ENCODE measurements at regions not wholly inside any gene's neighbourhood (a gene's known extent, or its start where the extent isn't known, plus 50 kb on each side); places are given as distances from the start of the nearest gene placed in this dataset.

GRCh38 chr16:13767215-13767614 is 152.7 kb upstream of the ERCC4 start:
- Histone ChIP-seq H2AFZ (no peak overlapping the region), H3K4me3 (no peak overlapping the region), H3K9me2 (ENCODE audit: insufficient read depth) (0 out of 2 replicates have a peak, but pooled peaks cover 8% of the 10 kb centered on the region), H3K36me3 (ENCODE audit: insufficient read depth) (no peaks in the 10 kb centered on the region), H3K27ac (ENCODE audit: low read depth) (no peak overlapping the region), H3F3A (replicated peaks; ENCODE audit: low read depth) (no peaks in the 10 kb centered on the region), H4K20me1 (replicated peaks; ENCODE audit: insufficient read depth) (no peaks in the 10 kb centered on the region; the same call in 1 of the 2 replicates), H3K4me2 (no peak overlapping the region), H3K4me1 (ENCODE audit: insufficient read depth) (no peaks in the 10 kb centered on the region), H3K27me3 (ENCODE audit: insufficient read depth) (no peaks in the 10 kb centered on the region), H3K79me2 (replicated peaks; ENCODE audit: insufficient read depth) (no peaks in the 10 kb centered on the region)
- DNase-seq (ENCODE audit: low spot score) (peak; percentile 44), ATAC-seq (peak; percentile 67)
- H3K27ac Mint-ChIP-seq, result no peak overlapping the region
- TF ChIP-seq, protein P1, sequence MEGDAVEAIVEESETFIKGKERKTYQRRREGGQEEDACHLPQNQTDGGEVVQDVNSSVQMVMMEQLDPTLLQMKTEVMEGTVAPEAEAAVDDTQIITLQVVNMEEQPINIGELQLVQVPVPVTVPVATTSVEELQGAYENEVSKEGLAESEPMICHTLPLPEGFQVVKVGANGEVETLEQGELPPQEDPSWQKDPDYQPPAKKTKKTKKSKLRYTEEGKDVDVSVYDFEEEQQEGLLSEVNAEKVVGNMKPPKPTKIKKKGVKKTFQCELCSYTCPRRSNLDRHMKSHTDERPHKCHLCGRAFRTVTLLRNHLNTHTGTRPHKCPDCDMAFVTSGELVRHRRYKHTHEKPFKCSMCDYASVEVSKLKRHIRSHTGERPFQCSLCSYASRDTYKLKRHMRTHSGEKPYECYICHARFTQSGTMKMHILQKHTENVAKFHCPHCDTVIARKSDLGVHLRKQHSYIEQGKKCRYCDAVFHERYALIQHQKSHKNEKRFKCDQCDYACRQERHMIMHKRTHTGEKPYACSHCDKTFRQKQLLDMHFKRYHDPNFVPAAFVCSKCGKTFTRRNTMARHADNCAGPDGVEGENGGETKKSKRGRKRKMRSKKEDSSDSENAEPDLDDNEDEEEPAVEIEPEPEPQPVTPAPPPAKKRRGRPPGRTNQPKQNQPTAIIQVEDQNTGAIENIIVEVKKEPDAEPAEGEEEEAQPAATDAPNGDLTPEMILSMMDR (conservative IDR thresholded peaks at IDR 0.05; ENCODE audit: low read depth in 2 of 2), result peak; percentile 60 to 61
- TF ChIP-seq, protein P2, sequence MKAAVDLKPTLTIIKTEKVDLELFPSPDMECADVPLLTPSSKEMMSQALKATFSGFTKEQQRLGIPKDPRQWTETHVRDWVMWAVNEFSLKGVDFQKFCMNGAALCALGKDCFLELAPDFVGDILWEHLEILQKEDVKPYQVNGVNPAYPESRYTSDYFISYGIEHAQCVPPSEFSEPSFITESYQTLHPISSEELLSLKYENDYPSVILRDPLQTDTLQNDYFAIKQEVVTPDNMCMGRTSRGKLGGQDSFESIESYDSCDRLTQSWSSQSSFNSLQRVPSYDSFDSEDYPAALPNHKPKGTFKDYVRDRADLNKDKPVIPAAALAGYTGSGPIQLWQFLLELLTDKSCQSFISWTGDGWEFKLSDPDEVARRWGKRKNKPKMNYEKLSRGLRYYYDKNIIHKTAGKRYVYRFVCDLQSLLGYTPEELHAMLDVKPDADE (IDR thresholded peaks at IDR 0.05), result no peak
- TF ChIP-seq, protein P3, sequence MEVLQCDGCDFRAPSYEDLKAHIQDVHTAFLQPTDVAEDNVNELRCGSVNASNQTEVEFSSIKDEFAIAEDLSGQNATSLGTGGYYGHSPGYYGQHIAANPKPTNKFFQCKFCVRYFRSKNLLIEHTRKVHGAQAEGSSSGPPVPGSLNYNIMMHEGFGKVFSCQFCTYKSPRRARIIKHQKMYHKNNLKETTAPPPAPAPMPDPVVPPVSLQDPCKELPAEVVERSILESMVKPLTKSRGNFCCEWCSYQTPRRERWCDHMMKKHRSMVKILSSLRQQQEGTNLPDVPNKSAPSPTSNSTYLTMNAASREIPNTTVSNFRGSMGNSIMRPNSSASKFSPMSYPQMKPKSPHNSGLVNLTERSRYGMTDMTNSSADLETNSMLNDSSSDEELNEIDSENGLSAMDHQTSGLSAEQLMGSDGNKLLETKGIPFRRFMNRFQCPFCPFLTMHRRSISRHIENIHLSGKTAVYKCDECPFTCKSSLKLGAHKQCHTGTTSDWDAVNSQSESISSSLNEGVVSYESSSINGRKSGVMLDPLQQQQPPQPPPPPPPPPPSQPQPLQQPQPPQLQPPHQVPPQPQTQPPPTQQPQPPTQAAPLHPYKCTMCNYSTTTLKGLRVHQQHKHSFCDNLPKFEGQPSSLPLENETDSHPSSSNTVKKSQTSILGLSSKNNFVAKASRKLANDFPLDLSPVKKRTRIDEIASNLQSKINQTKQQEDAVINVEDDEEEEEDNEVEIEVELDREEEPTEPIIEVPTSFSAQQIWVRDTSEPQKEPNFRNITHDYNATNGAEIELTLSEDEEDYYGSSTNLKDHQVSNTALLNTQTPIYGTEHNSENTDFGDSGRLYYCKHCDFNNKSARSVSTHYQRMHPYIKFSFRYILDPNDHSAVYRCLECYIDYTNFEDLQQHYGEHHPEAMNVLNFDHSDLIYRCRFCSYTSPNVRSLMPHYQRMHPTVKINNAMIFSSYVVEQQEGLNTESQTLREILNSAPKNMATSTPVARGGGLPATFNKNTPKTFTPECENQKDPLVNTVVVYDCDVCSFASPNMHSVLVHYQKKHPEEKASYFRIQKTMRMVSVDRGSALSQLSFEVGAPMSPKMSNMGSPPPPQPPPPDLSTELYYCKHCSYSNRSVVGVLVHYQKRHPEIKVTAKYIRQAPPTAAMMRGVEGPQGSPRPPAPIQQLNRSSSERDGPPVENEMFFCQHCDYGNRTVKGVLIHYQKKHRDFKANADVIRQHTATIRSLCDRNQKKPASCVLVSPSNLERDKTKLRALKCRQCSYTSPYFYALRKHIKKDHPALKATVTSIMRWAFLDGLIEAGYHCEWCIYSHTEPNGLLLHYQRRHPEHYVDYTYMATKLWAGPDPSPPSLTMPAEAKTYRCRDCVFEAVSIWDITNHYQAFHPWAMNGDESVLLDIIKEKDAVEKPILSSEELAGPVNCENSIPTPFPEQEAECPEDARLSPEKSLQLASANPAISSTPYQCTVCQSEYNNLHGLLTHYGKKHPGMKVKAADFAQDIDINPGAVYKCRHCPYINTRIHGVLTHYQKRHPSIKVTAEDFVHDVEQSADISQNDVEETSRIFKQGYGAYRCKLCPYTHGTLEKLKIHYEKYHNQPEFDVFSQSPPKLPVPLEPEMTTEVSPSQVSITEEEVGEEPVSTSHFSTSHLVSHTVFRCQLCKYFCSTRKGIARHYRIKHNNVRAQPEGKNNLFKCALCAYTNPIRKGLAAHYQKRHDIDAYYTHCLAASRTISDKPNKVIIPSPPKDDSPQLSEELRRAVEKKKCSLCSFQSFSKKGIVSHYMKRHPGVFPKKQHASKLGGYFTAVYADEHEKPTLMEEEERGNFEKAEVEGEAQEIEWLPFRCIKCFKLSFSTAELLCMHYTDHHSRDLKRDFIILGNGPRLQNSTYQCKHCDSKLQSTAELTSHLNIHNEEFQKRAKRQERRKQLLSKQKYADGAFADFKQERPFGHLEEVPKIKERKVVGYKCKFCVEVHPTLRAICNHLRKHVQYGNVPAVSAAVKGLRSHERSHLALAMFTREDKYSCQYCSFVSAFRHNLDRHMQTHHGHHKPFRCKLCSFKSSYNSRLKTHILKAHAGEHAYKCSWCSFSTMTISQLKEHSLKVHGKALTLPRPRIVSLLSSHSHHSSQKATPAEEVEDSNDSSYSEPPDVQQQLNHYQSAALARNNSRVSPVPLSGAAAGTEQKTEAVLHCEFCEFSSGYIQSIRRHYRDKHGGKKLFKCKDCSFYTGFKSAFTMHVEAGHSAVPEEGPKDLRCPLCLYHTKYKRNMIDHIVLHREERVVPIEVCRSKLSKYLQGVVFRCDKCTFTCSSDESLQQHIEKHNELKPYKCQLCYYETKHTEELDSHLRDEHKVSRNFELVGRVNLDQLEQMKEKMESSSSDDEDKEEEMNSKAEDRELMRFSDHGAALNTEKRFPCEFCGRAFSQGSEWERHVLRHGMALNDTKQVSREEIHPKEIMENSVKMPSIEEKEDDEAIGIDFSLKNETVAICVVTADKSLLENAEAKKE (CRISPR knock-in tag; IDR thresholded peaks at IDR 0.05), result no peak
- TF ChIP-seq POLR2AphosphoS5 (IDR thresholded peaks at IDR 0.05; ENCODE audit: low read depth), result no peak
- no peaks in the 10 kb centered on the region for H3K9me3 Mint-ChIP-seq
- no peaks in the 10 kb centered on the region for H3K27me3 Mint-ChIP-seq (ENCODE audit: insufficient read depth, low read depth, poor library complexity)
- 0 out of 3 replicates have a peak, but pooled peaks cover 3% of the 10 kb centered on the region for H3K4me1 Mint-ChIP-seq
- no peaks in the 10 kb centered on the region for H3K36me3 Mint-ChIP-seq (ENCODE audit: low read depth)
- H3K4me3 Mint-ChIP-seq, result no peak overlapping the region
